ENCODE measurements at regions not wholly inside any gene's neighbourhood (a gene's known extent, or its start where the extent isn't known, plus 50 kb on each side); places are given as distances from the start of the nearest gene placed in this dataset.

GRCh38 chr1:219330001-219330400 is 156.3 kb downstream of the LYPLAL1 start:
- TF ChIP-seq CTCF (IDR thresholded peaks at IDR 0.05) (no peak), POLR2A (IDR thresholded peaks at IDR 0.05; ENCODE audit: low read length) (no peak), CEBPB (IDR thresholded peaks at IDR 0.05) (no peak), CBX8 (IDR thresholded peaks at IDR 0.05) (no peak), RFX5 (IDR thresholded peaks at IDR 0.05) (no peak), REST (IDR thresholded peaks at IDR 0.05) (no peak), SMC3 (IDR thresholded peaks at IDR 0.05) (no peak), EP300 (IDR thresholded peaks at IDR 0.05) (no peak), USF2 (IDR thresholded peaks at IDR 0.05) (no peak), HEYL (CRISPR knock-in tag; IDR thresholded peaks at IDR 0.05) (no peak), PHF8 (IDR thresholded peaks at IDR 0.05; ENCODE audit: borderline replicate concordance, low read depth) (no peak)

Measured in A549 (cell line).